ENCODE measurements at regions not wholly inside any gene's neighbourhood (a gene's known extent, or its start where the extent isn't known, plus 50 kb on each side); places are given as distances from the start of the nearest gene placed in this dataset.
"Not testable (repeated sequence)": the region's sequence is repeated elsewhere in the genome, so short reads cannot be mapped to it uniquely, and the experiment has no call there.

DNA sequence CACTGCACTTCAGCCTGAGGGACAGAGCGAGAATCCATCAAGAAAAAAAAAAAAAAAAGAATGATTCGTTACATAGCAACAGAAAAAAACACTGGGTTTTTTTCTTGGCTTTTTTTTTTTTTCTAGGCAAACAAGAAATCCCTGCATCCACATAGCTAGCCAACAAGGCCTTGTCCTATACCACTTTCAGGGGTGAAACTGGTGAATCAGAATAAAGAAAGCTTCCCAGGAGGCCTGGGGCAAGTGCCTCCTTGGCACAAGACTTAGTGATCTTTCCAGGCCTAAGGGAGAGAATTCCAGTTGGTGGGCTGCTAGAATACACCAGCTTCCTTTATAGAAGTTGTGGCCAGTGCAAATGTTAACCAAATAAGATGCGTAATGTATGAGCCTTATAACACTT, 90.0 kb downstream of the VCPKMT start:
- no peak overlapping the region for H3K4me3 ChIP-seq (ENCODE audit: low read depth, low read length)
- TF ChIP-seq, protein P1, sequence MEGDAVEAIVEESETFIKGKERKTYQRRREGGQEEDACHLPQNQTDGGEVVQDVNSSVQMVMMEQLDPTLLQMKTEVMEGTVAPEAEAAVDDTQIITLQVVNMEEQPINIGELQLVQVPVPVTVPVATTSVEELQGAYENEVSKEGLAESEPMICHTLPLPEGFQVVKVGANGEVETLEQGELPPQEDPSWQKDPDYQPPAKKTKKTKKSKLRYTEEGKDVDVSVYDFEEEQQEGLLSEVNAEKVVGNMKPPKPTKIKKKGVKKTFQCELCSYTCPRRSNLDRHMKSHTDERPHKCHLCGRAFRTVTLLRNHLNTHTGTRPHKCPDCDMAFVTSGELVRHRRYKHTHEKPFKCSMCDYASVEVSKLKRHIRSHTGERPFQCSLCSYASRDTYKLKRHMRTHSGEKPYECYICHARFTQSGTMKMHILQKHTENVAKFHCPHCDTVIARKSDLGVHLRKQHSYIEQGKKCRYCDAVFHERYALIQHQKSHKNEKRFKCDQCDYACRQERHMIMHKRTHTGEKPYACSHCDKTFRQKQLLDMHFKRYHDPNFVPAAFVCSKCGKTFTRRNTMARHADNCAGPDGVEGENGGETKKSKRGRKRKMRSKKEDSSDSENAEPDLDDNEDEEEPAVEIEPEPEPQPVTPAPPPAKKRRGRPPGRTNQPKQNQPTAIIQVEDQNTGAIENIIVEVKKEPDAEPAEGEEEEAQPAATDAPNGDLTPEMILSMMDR (IDR thresholded peaks at IDR 0.05; ENCODE audit: low read depth, low read length), result no peak

DNA sequence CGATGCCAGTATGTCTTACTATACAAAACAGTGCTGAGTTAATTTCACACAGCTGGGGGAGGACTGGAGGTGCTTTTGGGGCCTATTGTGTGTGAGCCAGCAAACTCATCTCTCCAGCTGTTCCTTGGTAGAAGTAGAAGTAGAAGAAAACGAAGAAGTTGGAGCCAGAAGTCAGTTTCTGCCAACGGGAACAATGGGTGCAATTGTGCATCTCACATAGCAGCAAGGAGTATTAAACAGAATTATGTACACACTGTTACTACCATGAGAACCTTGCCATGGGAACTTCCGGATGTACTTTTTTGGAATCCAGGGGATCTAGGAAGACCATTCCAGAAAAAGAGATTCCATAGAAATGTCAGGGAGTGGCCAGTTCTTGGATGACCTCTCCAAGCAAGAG, 88.6 kb downstream of the VCPKMT start:
- TF ChIP-seq, protein P1 (IDR thresholded peaks at IDR 0.05; ENCODE audit: low read depth, low read length), result no peak

DNA sequence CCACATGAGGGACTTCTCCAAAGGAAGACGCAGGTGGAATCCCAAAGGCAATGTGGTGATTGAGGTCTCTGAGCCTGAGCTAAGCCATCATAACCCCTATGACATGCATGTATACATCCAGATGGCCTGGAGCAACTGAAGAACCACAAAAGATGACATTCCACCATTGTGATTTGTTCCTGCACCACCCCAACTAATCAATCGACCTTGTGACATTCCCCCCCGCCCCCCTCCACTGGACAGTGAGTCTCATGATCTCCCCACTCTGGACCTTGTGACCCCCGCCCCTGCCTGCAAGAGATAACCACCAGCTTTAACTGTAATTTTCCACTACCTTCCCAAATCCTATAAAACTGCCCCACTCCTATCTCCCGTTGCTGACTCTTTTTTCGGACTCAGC, 87.9 kb downstream of the VCPKMT start:
- H3K4me3 ChIP-seq (ENCODE audit: low read depth, low read length), result no peak overlapping the region
- TF ChIP-seq, protein P1 (IDR thresholded peaks at IDR 0.05; ENCODE audit: low read depth, low read length), result no peak

More for the DNA sequence above, 88.6 kb downstream of the VCPKMT start:
- H3K4me3 ChIP-seq (ENCODE audit: low read depth, low read length), result no peak overlapping the region

DNA sequence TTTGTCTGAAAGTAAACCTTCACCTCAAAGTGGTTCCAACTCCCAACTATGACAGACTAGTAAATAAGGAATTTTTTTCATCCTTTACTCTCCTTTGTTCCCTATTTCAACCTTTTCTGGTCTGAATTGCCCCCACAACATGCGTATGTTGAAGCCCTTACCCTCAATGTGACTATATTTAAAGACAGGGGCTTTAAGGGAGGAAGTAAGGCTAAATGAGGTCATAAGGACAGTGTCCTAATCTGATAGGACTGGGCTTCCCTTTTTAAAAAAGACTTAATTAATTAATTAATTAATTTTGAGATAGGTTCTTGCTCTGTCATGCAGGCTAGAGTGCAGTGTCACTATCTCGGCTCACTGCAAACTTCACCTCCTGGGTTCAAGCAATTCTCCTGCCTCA, 86.3 kb downstream of the VCPKMT start:
- no peak overlapping the region for H3K4me3 ChIP-seq (ENCODE audit: low read depth, low read length)
- TF ChIP-seq, protein P1 (IDR thresholded peaks at IDR 0.05; ENCODE audit: low read depth, low read length), result no peak

DNA sequence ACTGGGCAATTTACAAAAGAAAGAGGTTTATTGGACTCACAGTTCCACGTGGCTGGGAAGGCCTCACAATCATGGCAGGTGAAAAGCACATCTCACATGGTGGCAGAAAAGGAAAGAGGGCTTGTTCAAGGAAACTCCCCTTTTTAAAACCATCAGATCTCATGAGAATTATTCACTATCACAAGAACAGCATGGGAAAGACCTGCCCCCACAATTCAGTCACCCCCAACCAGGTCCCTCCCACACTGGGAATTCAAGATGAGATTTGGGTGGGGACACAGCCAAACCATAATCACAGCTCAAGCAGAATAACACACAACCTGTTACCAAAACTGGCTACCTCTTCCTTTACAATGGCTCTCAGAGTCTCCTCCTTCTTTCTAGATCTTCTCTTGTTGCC, 85.5 kb downstream of the VCPKMT start:
- not testable (repeated sequence) for H3K4me3 ChIP-seq (ENCODE audit: low read depth, low read length)

DNA sequence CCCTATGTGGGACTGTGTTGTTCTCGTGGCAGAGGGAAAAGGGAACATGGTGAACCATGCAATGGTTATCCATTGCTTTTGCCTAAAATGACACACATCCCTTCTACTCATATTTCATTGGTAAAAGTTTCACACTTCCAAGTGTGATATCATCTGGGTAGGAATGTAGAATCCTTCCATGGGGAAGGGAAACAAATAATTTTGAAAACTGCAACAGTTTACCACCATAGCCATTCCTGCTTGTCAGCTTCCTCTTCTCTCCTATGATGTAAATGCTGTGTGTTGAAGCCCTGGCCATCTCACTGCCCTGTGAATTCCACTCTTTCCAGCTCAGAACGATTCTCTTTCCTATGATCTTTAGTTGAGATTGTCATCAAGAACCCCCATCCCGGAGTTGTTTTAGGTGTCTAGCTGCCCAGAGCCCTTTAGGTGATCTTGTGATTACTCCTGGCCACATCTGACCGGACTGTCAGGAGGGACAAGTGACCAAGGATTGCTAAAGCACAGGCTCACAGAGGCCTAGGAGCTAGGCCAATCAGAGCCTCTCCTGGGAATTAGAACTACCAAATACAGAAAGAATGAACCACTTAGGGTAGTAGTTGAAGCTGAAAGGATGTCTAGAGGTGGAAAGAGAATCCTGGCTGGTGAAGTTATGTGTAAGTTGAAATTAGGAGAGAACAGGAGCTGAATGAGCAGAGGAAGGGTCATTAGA, 84.6 kb downstream of the VCPKMT start:
- no peak overlapping the region for H3K4me3 ChIP-seq (ENCODE audit: low read depth, low read length)
- TF ChIP-seq, protein P1 (IDR thresholded peaks at IDR 0.05; ENCODE audit: low read depth, low read length), result no peak

DNA sequence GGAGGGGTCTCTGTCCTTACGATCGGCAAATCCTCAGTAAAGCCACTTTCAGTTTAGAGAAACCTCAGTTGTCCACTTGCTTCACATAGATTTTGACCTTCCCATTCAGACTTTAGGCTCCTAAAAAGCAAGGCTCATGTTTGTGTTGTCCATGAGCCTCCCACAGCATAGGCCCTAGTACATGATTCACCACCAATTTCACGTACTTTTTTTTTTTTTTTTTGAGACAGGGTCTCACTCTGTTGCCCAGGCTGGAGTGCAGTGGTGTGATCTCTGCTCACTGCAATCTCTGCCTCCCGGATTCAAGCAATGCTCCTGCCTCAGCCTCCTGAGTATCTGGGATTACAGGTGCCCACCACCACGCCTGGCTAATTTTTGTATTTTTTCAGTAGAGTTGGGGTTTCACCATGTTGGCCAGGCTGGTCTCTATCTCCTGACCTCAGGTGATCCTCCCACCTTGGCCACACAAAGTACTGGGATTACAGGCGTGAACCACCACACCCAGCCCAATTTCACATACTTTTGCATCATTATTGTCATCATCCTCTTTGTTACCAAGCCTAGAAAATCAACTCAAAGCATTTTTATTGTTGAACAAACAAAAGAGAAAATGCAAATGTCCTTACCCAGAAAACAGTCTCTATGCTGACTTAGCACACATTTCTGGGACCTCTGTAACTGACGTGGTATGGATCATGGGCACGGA, 83.8 kb downstream of the VCPKMT start:
- not testable (repeated sequence) for H3K4me3 ChIP-seq (ENCODE audit: low read depth, low read length)

DNA sequence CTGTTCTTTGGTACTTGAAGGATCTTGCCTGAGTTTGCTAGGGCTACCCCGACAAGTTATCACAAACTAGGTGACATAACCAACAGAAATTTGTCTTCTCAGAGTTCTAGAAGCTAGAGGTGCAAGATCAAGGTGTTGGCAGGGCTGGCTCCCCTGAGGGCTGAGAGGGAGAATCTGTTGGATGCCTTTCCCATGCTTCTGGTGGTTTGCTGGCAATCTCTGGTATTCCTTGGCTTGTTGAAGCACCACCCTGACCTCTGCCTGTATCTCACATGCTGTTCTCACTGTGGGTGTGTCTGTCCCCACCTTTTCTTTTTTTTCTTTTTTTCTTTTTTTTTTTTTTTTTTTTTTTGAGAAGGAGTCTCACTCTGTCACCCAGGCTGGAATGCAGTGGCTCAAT, 81.2 kb downstream of the VCPKMT start:
- TF ChIP-seq, protein P1 (IDR thresholded peaks at IDR 0.05; ENCODE audit: low read depth, low read length), result no peak
- no peak overlapping the region for H3K4me3 ChIP-seq (ENCODE audit: low read depth, low read length)

All from WI38 (cell line).